GM12878 (cell line): ENCODE measurements at regions not wholly inside any gene's neighbourhood (a gene's known extent, or its start where the extent isn't known, plus 50 kb on each side); places are given as distances from the start of the nearest gene placed in this dataset.

Experiments
- ATAC-seq: fragments of 200-7000 bp; cut with Tn5 transposase; 3 replicates; pipeline ENCODE4 v1.9.1; 2020; ENCODE audit warnings: mild to moderate bottlenecking, moderate library complexity
- BruUV-seq: library from RNA; stranded (reverse); fragments of 400-500 nt; replicated peaks from 2 replicates; lab custom pipeline; 2021; lab: Mats Ljungman, UMichigan
- CTCF ChIA-PET: fragments of 300-600 bp; sonication (Branson Sonifier 250); formaldehyde crosslinking; extraction: SDS; loops from one replicate; lab custom pipeline; 2021; ENCODE audit warnings: inconsistent platforms; lab: Yijun Ruan, JAX
- POLR2A ChIA-PET: fragments of 350-600 bp; formaldehyde crosslinking; extraction: SDS; loops from one replicate; lab custom pipeline; 2021; ENCODE audit warnings: inconsistent platforms; lab: Charles Lee
- RAD21 ChIA-PET: fragments of 300-600 bp; sonication (Branson Sonifier 250); formaldehyde crosslinking; loops from one replicate; lab custom pipeline; 2023; ENCODE audit warnings: antibody characterized with exemption; ENCODE audit not compliant: unreplicated experiment; lab: Charles Lee
- SMC1A ChIA-PET: fragments of 300-600 bp; sonication (Branson Sonifier 250); formaldehyde crosslinking; loops from one replicate; lab custom pipeline; 2023; ENCODE audit not compliant: unreplicated experiment, uncharacterized antibody; lab: Charles Lee
- DNase-seq: peaks from one replicate; pipeline ENCODE4 v3.0.0-alpha.2; 2011; ENCODE audit warnings: low read depth, low spot score
- FAIRE-seq: peaks from 3 replicates; lab custom pipeline; 2011; peaks lifted over from hg19 to GRCh38; lab: Jason Lieb, UNC
- H2AFZ ChIP-seq: 2 replicates; pipeline ENCODE4 v1.6.0; 2011; ENCODE audit warnings: low read depth, low read length, control low read depth; ENCODE audit not compliant: control insufficient read depth
- H3K27ac ChIP-seq: 2 replicates; pipeline ENCODE4 v1.5.1; 2011; ENCODE audit warnings: control low read depth; ENCODE audit not compliant: control insufficient read depth, insufficient read depth
- H3K27me3 ChIP-seq, 2 experiments: replicated peaks in 1 of 2; 2 replicates each; pipeline versions ENCODE4 v1.6.0 to v1.6.1; 2011; ENCODE audit warnings: low read length in 1 of 2; ENCODE audit not compliant: control insufficient read depth in 2 of 2, insufficient read depth in 2 of 2
- H3K36me3 ChIP-seq, 2 experiments: 2 replicates each; pipeline ENCODE4 v1.5.1; 2011; ENCODE audit warnings: low read length in 1 of 2; ENCODE audit not compliant: control insufficient read depth in 2 of 2, insufficient read depth in 2 of 2
- H3K4me1 ChIP-seq: 2 replicates; pipeline ENCODE4 v1.6.1; 2011; ENCODE audit warnings: mild to moderate bottlenecking, low read length, moderate library complexity, mixed read lengths; ENCODE audit not compliant: control insufficient read depth, insufficient read depth
- H3K4me2 ChIP-seq: 2 replicates; pipeline ENCODE4 v1.6.0; 2011; ENCODE audit warnings: control low read depth; ENCODE audit not compliant: control insufficient read depth, insufficient read depth
- H3K4me3 ChIP-seq: fragments of 200-600 bp; sonication (generic); 2 replicates; pipeline ENCODE4 v1.5.1; 2016
- H3K79me2 ChIP-seq: 2 replicates; pipeline ENCODE4 v1.6.0; 2011; ENCODE audit warnings: low read length; ENCODE audit not compliant: control insufficient read depth, insufficient read depth
- H3K9ac ChIP-seq: 2 replicates; pipeline ENCODE4 v1.8.0; 2011; ENCODE audit warnings: low read length, control low read depth, mixed read lengths; ENCODE audit not compliant: control insufficient read depth, insufficient read depth
- H3K9me3 ChIP-seq: replicated peaks from 3 replicates; pipeline ENCODE4 v1.5.1; 2011; ENCODE audit warnings: mild to moderate bottlenecking, low read length; ENCODE audit not compliant: control insufficient read depth, insufficient read depth
- H4K20me1 ChIP-seq: 2 replicates; pipeline ENCODE4 v1.6.0; 2011; ENCODE audit not compliant: control insufficient read depth, insufficient read depth
- BCL11A ChIP-seq: IDR thresholded peaks from 2 replicates; pipeline ENCODE4 v1.6.1; 2011; ENCODE audit warnings: low read depth, low read length
- CBFB ChIP-seq: IDR thresholded peaks from 2 replicates; pipeline ENCODE4 v1.6.1; 2016; ENCODE audit warnings: antibody characterized with exemption, low read depth
- PBX3 ChIP-seq: IDR thresholded peaks from 2 replicates; pipeline ENCODE4 v1.6.1; 2011; ENCODE audit warnings: mild to moderate bottlenecking, low read depth, low read length, moderate library complexity; ENCODE audit not compliant: insufficient replicate concordance
- RELA ChIP-seq: fragments of 450-650 bp; IDR thresholded peaks from 2 replicates; pipeline ENCODE4 v1.8.0; 2014; ENCODE audit warnings: borderline replicate concordance; ENCODE audit not compliant: partially characterized antibody
- TCF7 ChIP-seq: IDR thresholded peaks from 2 replicates; pipeline ENCODE4 v1.6.1; 2014; ENCODE audit warnings: antibody characterized with exemption, borderline replicate concordance
- YBX1 ChIP-seq: fragments of 450-650 bp; IDR thresholded peaks from 2 replicates; pipeline ENCODE4 v1.6.1; 2016; ENCODE audit warnings: antibody characterized with exemption
- ZSCAN29 ChIP-seq: fragments of 450-650 bp; IDR thresholded peaks from 2 replicates; pipeline ENCODE4 v1.6.1; 2017; ENCODE audit warnings: mild to moderate bottlenecking, moderate library complexity
- WGBS: methylation state at CpG from one replicate; pipeline ENCODE4 v1.1.6; 2016; ENCODE audit warnings: low lambda C conversion rate; ENCODE audit not compliant: insufficient replicate concordance, insufficient coverage; ENCODE audit errors: missing lambda C conversion rate; 5-methylcytosine and 5-hydroxymethylcytosine counted together
- in situ Hi-C: fragments of 300-500 bp; cut with MboI; formaldehyde crosslinking; loops from 9 replicates; pipeline ENCODE4 v1.14.3; 2018; ENCODE audit warnings: mixed read lengths
- intact Hi-C: fragments of 100-400 bp; cut with micrococcal nuclease; formaldehyde crosslinking; loops from one replicate; pipeline ENCODE4 v1.14.2; 2022; ENCODE audit not compliant: unreplicated experiment
- TF ChIP-seq, protein P1 (sequence below): fragments of 450-650 bp; IDR thresholded peaks from 2 replicates; pipeline ENCODE4 v1.6.1; 2017; ENCODE audit warnings: borderline replicate concordance
- TF ChIP-seq, protein P2 (sequence below): fragments of 150-350 bp; IDR thresholded peaks from 2 replicates; pipeline ENCODE4 v1.6.1; 2016; ENCODE audit warnings: low read depth, low read length
- TF ChIP-seq, protein P3 (sequence below): IDR thresholded peaks from 2 replicates; pipeline ENCODE4 v1.6.1; 2012; ENCODE audit warnings: low read length, inconsistent platforms

DNA sequence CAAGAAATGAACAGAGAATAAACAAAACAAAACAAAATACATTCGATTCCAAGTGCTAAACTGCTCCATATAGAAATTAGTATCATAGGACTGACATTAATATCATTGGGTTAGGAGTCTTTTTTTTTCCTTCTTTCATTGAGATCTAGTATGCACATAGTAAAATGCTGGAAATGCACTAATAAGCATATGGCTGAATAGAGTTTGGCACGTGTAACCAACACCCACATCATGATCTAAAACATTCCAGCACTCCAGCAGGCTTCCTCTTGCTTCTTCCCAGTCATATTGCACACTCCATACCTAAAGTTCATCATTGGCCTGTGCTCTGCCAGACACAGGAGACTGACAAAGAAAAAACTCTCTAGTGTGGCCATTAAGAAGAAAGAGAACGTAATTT, 117.5 kb downstream of the POU4F1 start:
- ATAC-seq (no peak), DNase-seq (no peak), FAIRE-seq (no peak)
- H3K27me3 ChIP-seq, result no peaks in the 10 kb centered on the region
- no peak overlapping the region for H3K27ac ChIP-seq
- WGBS, result 1% methylated on average over 3 of the region's 3 CpGs
- TF ChIP-seq, protein P1, sequence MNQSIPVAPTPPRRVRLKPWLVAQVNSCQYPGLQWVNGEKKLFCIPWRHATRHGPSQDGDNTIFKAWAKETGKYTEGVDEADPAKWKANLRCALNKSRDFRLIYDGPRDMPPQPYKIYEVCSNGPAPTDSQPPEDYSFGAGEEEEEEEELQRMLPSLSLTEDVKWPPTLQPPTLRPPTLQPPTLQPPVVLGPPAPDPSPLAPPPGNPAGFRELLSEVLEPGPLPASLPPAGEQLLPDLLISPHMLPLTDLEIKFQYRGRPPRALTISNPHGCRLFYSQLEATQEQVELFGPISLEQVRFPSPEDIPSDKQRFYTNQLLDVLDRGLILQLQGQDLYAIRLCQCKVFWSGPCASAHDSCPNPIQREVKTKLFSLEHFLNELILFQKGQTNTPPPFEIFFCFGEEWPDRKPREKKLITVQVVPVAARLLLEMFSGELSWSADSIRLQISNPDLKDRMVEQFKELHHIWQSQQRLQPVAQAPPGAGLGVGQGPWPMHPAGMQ, result no peak
- no peak for TF ChIP-seq PBX3
- TF ChIP-seq, protein P2, sequence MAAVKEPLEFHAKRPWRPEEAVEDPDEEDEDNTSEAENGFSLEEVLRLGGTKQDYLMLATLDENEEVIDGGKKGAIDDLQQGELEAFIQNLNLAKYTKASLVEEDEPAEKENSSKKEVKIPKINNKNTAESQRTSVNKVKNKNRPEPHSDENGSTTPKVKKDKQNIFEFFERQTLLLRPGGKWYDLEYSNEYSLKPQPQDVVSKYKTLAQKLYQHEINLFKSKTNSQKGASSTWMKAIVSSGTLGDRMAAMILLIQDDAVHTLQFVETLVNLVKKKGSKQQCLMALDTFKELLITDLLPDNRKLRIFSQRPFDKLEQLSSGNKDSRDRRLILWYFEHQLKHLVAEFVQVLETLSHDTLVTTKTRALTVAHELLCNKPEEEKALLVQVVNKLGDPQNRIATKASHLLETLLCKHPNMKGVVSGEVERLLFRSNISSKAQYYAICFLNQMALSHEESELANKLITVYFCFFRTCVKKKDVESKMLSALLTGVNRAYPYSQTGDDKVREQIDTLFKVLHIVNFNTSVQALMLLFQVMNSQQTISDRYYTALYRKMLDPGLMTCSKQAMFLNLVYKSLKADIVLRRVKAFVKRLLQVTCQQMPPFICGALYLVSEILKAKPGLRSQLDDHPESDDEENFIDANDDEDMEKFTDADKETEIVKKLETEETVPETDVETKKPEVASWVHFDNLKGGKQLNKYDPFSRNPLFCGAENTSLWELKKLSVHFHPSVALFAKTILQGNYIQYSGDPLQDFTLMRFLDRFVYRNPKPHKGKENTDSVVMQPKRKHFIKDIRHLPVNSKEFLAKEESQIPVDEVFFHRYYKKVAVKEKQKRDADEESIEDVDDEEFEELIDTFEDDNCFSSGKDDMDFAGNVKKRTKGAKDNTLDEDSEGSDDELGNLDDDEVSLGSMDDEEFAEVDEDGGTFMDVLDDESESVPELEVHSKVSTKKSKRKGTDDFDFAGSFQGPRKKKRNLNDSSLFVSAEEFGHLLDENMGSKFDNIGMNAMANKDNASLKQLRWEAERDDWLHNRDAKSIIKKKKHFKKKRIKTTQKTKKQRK, result no peak
- no peak for TF ChIP-seq YBX1
- TF ChIP-seq BCL11A, result no peak
- TF ChIP-seq ZSCAN29, result no peak
- no peak for TF ChIP-seq CBFB
- TF ChIP-seq, protein P3, sequence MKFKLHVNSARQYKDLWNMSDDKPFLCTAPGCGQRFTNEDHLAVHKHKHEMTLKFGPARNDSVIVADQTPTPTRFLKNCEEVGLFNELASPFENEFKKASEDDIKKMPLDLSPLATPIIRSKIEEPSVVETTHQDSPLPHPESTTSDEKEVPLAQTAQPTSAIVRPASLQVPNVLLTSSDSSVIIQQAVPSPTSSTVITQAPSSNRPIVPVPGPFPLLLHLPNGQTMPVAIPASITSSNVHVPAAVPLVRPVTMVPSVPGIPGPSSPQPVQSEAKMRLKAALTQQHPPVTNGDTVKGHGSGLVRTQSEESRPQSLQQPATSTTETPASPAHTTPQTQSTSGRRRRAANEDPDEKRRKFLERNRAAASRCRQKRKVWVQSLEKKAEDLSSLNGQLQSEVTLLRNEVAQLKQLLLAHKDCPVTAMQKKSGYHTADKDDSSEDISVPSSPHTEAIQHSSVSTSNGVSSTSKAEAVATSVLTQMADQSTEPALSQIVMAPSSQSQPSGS, result no peak
- no peak for TF ChIP-seq RELA
- TF ChIP-seq TCF7, result no peak
- no peaks in the 10 kb centered on the region; the same call in 2 of the 3 replicates for H3K9me3 ChIP-seq
- no peaks in the 10 kb centered on the region for H3K4me1 ChIP-seq
- no TSS peak for BruUV-seq
- no peaks in the 10 kb centered on the region for H3K36me3 ChIP-seq
- H3K79me2 ChIP-seq, result no peaks in the 10 kb centered on the region
- SMC1A ChIA-PET, result no interaction called here
- POLR2A ChIA-PET, result no interaction called here
- in situ Hi-C loops (no loop called here), intact Hi-C loops (no loop called here)
- no peak overlapping the region for H3K9ac ChIP-seq
- no peaks in the 10 kb centered on the region for H4K20me1 ChIP-seq
- no peak overlapping the region for H3K4me2 ChIP-seq
- CTCF ChIA-PET, result no interaction called here
- H2AFZ ChIP-seq, result no peak overlapping the region
- no peak overlapping the region for H3K4me3 ChIP-seq
- RAD21 ChIA-PET, result no interaction called here
